Hematopoietic multipotent progenitor cell treated with erythropoietin and hydrocortisone succinate and interleukin-3 and kit ligand, for 17 days (in vitro differentiated cells): ENCODE measurements at regions not wholly inside any gene's neighbourhood (a gene's known extent, or its start where the extent isn't known, plus 50 kb on each side); places are given as distances from the start of the nearest gene placed in this dataset.
"Not testable (repeated sequence)": the region's sequence is repeated elsewhere in the genome, so short reads cannot be mapped to it uniquely, and the experiment has no call there.

Experiments used
- DNase-seq: peaks from one replicate; pipeline ENCODE4 v3.0.0-alpha.2; 2015; ENCODE audit warnings: low spot score

DNA sequence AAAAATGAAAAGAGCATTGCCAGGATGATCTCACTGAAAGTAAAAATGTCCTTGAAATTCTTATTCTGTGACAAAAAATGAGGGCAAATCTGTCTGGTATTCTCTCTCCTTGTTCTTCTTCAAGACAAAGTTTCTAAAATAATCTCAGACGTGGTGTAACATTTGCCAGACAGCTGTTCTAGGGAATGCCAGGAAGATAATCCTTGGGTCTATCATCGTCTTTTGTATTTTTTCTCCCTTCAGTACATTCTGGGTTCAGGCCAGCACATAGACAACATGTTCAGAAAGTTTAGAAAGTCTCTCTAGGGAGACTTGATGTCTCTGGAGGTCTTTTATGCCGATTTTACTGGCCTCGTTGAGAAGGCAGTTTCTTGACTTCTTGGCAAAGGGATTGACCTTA lies 121.2 kb upstream of the HES1 start:
- no peak for DNase-seq

- no peak for DNase-seq
Measured at GRCh38 chr3:194019398-194020165, 116.4 kb upstream of the HES1 start.

- DNase-seq, result no peak
Measured at GRCh38 chr3:194022052-194022451, 113.9 kb upstream of the HES1 start.

- no peak for DNase-seq
Measured at GRCh38 chr3:194022816-194023215, 113.1 kb upstream of the HES1 start.

- DNase-seq, result no peak
Measured at GRCh38 chr3:194023501-194024280, 112.3 kb upstream of the HES1 start.

GRCh38 chr3:194025119-194025518 lies 110.8 kb upstream of the HES1 start:
- no peak for DNase-seq

GRCh38 chr3:194025951-194026350 lies 110.0 kb upstream of the HES1 start:
- no peak for DNase-seq

GRCh38 chr3:194028434-194029004 lies 107.4 kb upstream of the HES1 start:
- DNase-seq, result no peak

DNA sequence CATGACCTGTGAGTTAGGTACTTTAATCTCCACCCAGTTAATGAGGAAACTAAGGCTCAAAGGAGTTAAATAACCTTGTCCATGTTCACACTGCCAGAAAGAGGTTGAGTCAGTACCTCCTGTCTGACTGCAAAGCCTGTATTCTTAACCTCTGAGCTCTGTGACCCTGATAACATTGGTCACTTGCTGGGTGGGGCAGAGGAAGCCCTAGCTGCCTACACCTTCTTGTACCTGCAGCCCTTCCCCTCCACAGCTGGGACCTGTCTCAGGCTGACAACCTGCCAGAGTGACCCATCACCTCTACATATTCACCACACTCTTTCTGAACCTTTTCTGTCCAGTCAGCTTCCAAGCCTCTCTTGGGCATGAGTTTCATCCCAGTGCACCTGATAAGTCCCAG lies 106.1 kb upstream of the HES1 start:
- no peak for DNase-seq

DNA sequence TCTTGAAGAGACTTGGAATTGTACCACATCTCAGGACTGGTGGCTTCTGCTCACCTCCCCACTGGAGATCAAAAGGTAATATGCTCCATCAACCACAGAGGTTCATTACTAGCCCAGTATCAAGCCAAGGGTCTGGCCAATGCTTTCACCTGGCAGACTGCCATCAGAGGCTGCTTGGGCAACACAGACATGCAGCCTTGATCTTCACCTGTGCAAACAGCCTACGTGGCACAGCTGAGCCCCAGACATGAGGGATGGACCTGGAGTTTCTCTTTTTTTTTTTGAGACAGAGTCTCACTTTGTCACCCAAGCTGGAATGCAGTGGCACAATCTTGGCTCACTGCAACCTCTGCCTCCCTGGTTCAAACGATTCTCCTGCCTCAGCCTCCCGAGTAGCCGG lies 105.6 kb upstream of the HES1 start:
- no peak for DNase-seq

- DNase-seq, result no peak
Measured at GRCh38 chr3:194031349-194031748, 104.6 kb upstream of the HES1 start.

- no peak for DNase-seq
Measured at GRCh38 chr3:194031867-194032635, 103.9 kb upstream of the HES1 start.

DNA sequence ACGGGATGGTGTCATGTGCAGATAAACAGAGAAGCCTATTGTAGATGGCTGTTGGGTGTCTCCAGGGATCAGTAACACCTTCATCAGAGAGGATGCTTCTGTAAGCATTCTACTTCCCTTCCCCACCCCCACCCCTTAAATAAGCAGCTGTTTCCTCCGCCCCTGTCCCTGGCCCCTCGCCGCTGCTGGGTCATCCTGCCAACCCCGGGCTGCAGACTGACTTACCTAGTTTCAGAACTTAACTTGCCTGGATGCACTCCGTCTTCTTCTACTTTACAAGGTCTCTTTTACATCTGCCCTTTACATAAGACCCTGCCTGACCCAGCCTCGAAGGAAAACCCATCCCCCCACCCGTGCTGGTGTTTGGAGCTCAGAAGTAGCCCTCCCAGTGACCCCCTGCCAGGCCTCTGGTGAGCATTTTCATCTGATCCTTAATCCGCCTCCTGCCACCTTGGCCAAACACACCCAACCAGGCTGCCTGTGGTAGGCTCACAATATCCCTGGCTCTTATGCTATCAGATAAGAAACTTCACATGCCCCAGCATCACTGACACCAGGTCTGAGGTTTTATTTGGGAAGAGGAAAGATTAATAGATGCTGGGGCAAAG lies 103.0 kb upstream of the HES1 start:
- no peak for DNase-seq

DNA sequence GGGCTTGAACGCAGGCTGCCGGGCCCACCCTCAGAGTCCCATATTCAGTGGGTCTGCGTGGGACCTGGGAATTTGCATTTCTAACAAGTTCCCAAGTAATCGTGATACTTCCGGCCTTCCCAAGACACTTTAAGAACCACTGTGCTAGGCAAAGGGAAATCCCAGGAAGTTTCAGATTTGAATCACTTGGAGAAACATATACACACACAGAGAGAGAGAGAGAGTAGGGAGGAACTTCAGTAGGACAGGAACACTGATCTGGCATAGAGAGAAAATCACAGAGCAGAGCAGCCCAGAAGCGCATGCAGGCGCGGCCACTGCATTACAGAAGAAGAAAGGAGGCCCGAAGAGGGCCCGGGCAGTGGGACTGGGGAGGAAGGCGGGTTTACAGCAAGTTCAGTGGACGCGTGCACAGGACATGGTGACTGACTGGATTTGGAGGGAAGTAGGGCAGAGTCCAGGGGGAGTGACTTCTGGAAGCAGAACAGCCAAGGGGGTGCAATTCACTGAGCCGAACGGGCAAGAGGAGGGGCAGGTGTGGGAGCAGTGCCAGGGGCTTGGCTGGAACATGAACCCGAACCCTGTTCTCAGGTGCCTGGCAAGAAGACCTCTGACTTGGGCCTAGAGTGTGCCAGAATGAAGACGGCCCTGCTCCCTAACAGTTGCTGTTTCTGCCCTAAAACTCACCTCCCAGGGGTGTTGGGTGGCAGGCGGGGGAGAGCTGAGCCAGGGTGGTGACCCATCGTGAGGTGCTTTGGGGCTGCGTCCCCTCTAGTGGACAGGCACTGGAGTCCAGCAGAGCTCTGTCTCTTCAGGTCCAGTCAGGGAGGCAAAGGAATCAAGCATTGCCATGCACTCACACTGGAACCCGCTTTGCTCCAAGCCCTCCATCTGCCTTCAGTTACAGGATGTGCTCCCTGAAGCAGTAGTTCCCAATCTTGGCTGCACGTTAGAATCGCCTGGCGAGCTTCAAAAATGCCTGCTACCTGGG lies 101.3 kb upstream of the HES1 start:
- no peak for DNase-seq

GRCh38 chr3:194035406-194036138 lies 100.4 kb upstream of the HES1 start:
- no peak for DNase-seq

DNA sequence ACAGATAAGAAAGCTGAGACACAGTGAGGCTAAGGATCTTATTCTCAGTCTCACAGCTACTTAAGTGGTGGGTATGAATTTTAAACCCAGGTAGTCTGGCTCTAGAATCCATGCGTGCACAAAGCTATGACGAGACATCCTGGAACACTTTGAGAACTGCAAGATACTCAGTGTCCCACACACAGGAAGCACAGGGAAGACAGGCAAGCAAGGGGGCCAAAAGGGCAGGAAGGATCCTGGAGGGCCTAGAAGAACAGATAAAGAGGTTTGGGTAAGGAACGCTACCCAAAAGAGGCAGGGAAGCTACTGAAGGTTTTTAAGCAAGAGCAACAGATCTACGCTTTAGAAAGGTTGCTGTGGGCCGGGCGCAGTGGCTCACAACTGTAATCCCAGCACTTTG lies 99.1 kb upstream of the HES1 start:
- DNase-seq, result no peak

- not testable (repeated sequence) for DNase-seq
Measured at GRCh38 chr3:194038346-194038745, 97.6 kb upstream of the HES1 start.

- DNase-seq, result no peak
Measured at GRCh38 chr3:194038960-194039359, 97.0 kb upstream of the HES1 start.

- no peak for DNase-seq
Measured at GRCh38 chr3:194040516-194041273, 95.3 kb upstream of the HES1 start.
